Thoracic aorta (tissue), 2 donors: ENCODE measurements at regions not wholly inside any gene's neighbourhood (a gene's known extent, or its start where the extent isn't known, plus 50 kb on each side); places are given as distances from the start of the nearest gene placed in this dataset.

Experiments
- ATAC-seq: fragments of 150-250 bp; one replicate; pipeline ENCODE4 v1.8.0; 2017; ENCODE audit warnings: low read depth; ENCODE audit not compliant: insufficient number of reproducible peaks, low FRiP score
- DNase-seq: peaks from one replicate; pipeline ENCODE4 v3.0.0-alpha.2; 2020; ENCODE audit warnings: low spot score
- H3K27ac ChIP-seq, 2 donors: fragments of 200-600 bp; sonication (generic); 1 replicate in 1 of 2; 2 replicates in 1 of 2; pipeline ENCODE4 v1.5.1; 2016; ENCODE audit warnings: mild to moderate bottlenecking in 2 of 2, moderate library complexity in 2 of 2
- H3K27me3 ChIP-seq: fragments of 200-600 bp; sonication (generic); replicated peaks from 2 replicates; pipeline ENCODE4 v1.6.0; 2016; ENCODE audit warnings: mild to moderate bottlenecking; ENCODE audit not compliant: insufficient read depth
- H3K36me3 ChIP-seq: fragments of 200-600 bp; sonication (generic); one replicate; pipeline ENCODE4 v1.5.1; 2016
- H3K4me1 ChIP-seq, 2 donors: fragments of 200-600 bp; sonication (generic); 1 replicate in 1 of 2; 2 replicates in 1 of 2; pipeline versions ENCODE4 v1.5.1 to v1.6.0; 2016; ENCODE audit warnings: low read depth in 2 of 2, mild to moderate bottlenecking in 1 of 2; ENCODE audit not compliant: control insufficient read depth in 1 of 2
- H3K4me3 ChIP-seq: fragments of 200-600 bp; sonication (generic); 2 replicates; pipeline ENCODE4 v1.5.1; 2016; ENCODE audit warnings: mild to moderate bottlenecking
- H3K9me3 ChIP-seq: fragments of 200-600 bp; sonication (generic); 2 replicates; pipeline ENCODE4 v1.5.1; 2016
- TF ChIP-seq, protein P1 (sequence below): fragments of 200-600 bp; sonication (generic); IDR thresholded peaks from one replicate; pipeline ENCODE4 v1.5.1; 2019; ENCODE audit warnings: antibody characterized with exemption

DNA sequence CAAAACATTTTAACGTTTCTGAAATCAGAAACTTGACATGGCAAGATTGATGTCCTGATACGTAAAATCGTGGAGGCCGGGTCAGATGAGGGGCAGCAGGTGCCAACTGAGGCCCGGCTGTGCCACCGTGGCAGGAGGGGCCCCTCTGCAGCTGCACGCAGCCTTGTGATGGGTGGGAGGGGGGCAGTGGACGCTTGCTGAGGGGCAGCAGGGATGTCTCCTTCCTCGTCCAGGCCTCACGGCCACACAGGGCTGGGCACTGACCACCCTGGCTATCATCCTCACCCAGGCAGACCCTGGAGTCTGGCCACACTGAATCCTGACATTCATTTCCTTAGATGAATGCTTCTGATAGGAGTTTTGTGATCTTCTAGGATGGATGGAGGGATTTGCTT, 114.7 kb downstream of the ERMARD start:
- Histone ChIP-seq H3K4me3 (no peak overlapping the region), H3K27me3 (no peaks in the 10 kb centered on the region), H3K4me1 (peaks cover 0 to 12% of the 10 kb centered on the region in 2 donors), H3K36me3 (no peaks in the 10 kb centered on the region), H3K27ac (no peak overlapping the region), H3K9me3 (no peaks in the 10 kb centered on the region)
- TF ChIP-seq, protein P1, sequence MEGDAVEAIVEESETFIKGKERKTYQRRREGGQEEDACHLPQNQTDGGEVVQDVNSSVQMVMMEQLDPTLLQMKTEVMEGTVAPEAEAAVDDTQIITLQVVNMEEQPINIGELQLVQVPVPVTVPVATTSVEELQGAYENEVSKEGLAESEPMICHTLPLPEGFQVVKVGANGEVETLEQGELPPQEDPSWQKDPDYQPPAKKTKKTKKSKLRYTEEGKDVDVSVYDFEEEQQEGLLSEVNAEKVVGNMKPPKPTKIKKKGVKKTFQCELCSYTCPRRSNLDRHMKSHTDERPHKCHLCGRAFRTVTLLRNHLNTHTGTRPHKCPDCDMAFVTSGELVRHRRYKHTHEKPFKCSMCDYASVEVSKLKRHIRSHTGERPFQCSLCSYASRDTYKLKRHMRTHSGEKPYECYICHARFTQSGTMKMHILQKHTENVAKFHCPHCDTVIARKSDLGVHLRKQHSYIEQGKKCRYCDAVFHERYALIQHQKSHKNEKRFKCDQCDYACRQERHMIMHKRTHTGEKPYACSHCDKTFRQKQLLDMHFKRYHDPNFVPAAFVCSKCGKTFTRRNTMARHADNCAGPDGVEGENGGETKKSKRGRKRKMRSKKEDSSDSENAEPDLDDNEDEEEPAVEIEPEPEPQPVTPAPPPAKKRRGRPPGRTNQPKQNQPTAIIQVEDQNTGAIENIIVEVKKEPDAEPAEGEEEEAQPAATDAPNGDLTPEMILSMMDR, result no peak
- DNase-seq (no peak), ATAC-seq (no peak)

DNA sequence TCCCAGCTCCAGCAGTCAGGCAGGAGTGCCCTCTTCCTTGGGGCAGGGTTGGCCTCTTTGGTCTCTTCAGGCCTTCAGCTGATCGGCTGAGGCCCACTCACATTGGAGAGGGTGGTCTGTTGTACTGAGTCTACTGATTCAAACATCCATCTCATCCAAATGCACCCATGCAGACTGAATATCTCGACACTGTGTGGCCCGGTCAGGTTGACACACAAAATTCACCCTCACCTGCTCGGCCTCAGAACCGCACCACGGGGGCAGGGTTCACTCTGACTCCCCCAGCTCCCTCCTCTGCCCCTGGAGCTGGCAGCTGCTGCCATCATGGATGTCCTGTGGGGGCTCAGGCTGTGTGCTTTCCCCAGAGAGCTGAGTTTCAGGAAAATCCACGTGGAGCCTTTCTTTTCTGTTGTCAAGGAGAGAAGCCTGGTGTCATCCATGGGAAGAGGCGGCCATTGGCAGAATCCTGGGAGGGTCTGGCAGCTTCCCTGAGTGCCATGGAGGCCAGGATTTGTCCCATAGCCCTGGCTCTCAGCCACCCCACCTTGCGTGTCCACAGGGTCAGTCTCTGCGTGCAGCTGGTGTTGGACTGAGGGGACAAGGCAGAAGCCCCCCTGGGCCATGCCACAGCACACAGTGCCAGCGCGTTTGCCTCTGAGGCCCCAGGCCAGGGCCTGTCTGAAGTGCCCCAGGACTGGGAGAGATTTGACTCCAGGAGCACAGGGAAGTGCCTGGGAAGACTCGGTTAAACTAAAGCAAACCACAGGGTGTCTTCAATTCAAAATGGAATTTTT, 114.1 kb downstream of the ERMARD start:
- ATAC-seq (no peak), DNase-seq (no peak)
- Histone ChIP-seq H3K4me3 (no peak overlapping the region), H3K27me3 (no peaks in the 10 kb centered on the region), H3K36me3 (no peaks in the 10 kb centered on the region), H3K27ac (no peak overlapping the region), H3K4me1 (peaks cover 0 to 12% of the 10 kb centered on the region in 2 donors), H3K9me3 (no peaks in the 10 kb centered on the region)
- TF ChIP-seq, protein P1, result no peak

DNA sequence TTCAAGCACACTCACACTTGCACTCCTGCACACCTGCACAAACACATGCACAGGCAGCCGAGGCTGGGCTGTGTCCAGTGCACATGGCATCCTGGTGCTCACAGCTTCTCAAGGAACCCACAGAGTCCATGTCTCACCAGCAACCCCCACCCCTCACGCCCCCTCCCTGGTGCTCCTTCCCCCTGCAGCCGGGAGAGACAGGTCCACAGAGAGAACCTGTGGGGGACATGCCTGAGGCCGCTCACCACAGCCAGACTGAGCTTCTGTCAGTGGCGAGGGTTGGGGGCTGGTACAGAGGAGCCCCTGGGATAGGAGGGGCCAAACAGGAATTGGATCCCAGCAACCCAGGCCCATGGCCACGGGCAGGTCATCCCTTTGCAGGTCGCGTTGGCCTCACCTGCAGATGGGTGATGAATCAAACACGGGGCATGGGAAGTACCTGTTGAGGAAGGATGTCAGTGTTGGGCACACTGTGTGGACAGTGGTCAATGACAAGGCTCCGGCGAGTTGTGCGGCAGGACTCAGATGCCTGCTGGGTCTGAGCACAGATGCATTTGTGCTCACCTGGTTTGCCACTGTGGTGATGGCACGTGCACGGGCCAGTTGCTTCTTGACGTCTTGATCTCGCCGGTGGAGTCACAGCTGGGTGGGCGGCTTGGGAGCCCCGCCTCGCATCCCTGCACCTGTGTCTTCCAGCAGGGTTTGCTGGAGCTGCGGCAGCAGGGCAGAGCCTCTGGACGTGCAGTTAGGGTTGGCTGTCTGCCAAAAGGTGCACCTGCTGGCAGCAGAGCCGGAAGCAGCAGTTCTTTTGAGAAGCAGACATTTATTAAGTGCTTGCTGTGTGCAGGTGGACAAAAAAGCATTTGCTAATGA, 113.0 kb downstream of the ERMARD start:
- DNase-seq (no peak), ATAC-seq (no peak)
- H3K4me3 ChIP-seq, result no peak overlapping the region
- peaks cover 0 to 12% of the 10 kb centered on the region in 2 donors for H3K4me1 ChIP-seq
- H3K27ac ChIP-seq, result no peak overlapping the region
- no peaks in the 10 kb centered on the region for H3K36me3 ChIP-seq
- no peaks in the 10 kb centered on the region for H3K9me3 ChIP-seq
- TF ChIP-seq, protein P1, result no peak
- H3K27me3 ChIP-seq, result no peaks in the 10 kb centered on the region

DNA sequence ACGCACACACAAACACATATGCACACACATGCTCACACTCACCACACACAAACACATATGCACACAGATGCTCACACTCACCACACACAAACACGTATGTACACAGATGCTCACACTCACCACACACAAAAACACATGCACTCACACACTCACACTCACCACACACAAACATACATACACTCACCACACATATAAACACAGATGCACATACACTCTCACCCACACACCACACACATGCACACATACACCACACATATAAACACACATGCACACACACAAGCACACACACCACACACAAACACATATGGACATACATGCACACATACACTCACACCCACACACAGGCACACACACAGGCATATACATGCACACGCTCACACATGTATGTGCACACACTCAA, 112.3 kb downstream of the ERMARD start:
- no peaks in the 10 kb centered on the region for H3K36me3 ChIP-seq

More for the DNA sequence above, 112.3 kb downstream of the ERMARD start:
- Histone ChIP-seq H3K27me3 (no peaks in the 10 kb centered on the region), H3K9me3 (no peaks in the 10 kb centered on the region), H3K4me1 (peaks cover 0 to 12% of the 10 kb centered on the region in 2 donors), H3K4me3 (no peak overlapping the region), H3K27ac (no peak overlapping the region)
- ATAC-seq (no peak), DNase-seq (no peak)
- TF ChIP-seq, protein P1, result no peak
